Inflammatory macrophage (primary cell): ENCODE measurements at regions not wholly inside any gene's neighbourhood (a gene's known extent, or its start where the extent isn't known, plus 50 kb on each side); places are given as distances from the start of the nearest gene placed in this dataset.
"Not testable (repeated sequence)": the region's sequence is repeated elsewhere in the genome, so short reads cannot be mapped to it uniquely, and the experiment has no call there.

Experiments
- DNase-seq, 2 donors: peaks; one replicate each; pipeline ENCODE4 v3.0.0-alpha.2; 2020 to 2022

DNA sequence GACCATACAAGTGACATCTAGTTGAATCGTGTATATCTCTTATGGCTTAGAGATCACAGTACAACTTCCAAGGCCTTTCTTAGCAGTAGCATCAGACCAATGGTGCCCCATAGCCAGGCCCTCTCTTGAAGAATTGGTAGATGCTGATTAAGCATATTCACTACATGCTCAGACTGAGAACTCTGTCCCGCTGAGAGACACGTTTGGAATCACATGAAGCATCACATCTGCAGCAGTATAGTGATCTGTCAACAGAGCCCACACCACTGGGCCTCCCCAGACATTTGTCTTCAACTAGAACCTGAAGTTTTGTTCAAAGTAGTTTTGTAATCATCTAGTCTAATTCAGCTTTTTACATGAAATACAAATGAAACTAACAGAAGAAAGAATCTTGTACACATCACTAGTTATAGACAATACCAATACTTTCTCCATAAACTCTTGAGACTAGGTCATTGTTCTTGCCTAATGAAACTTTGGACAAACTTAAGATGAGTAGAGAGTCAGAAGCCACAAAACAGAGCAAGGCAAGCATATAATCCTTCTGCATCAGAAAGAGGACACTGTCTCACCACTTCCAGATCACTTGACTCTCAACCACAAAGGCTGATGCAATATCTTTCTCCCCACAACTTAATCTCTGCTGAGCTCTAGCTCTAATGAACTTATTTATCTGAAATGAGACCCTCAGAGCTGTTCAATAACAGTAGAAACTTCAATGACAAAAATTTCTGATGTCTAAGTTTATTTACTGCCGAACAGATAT lies 182.7 kb downstream of the TBX18 start:
- peak in 1 of 2 donors; percentile 39 for DNase-seq

GRCh38 chr6:84579404-84579803 lies 185.0 kb downstream of the TBX18 start:
- no peak for DNase-seq

DNA sequence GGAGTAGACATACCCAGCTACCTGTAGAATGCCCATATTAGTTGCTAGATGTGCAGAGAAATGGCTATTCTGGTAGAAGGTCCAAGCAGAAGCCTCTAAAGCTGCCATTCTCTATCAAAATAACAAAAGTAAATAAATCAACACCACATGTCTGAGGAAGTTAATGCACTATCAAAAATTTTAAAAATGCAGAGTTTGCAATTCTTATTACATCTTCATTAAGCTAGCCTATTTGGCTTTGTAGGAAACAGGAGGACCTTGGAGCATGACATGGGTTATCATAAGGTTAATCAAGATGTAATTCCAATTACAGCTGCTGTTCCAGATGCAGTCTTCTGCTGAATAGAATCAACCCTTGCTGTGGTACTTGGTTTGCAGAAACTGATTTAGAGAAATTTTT lies 188.4 kb downstream of the TBX18 start:
- no peak for DNase-seq

- no peak for DNase-seq
These were observed 189.1 kb downstream of the TBX18 start for GRCh38 chr6:84575264-84575663.

DNA sequence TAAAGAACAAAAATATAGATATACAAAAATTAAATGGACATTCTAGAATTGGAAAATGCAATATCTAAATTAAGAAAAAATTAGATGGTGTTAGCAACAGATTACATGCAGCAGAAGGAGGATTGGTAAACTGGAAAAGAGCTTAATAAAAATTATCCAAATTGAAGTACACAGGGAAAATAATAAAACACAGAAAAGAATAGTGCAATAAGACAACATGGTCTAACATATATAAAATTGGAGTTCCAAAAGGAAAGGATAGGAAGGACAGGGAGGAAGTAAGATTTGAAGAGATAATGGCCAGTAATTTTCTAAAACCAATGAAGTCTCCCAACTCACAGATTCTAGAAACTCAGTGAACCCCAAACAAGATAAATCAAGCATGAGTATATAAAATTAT lies 194.5 kb downstream of the TBX18 start:
- no peak for DNase-seq

- no peak for DNase-seq
These were observed 195.4 kb downstream of the TBX18 start for GRCh38 chr6:84568971-84569370.

- DNase-seq, result not testable (repeated sequence)
These were observed 198.7 kb downstream of the TBX18 start for GRCh38 chr6:84565718-84566117.

DNA sequence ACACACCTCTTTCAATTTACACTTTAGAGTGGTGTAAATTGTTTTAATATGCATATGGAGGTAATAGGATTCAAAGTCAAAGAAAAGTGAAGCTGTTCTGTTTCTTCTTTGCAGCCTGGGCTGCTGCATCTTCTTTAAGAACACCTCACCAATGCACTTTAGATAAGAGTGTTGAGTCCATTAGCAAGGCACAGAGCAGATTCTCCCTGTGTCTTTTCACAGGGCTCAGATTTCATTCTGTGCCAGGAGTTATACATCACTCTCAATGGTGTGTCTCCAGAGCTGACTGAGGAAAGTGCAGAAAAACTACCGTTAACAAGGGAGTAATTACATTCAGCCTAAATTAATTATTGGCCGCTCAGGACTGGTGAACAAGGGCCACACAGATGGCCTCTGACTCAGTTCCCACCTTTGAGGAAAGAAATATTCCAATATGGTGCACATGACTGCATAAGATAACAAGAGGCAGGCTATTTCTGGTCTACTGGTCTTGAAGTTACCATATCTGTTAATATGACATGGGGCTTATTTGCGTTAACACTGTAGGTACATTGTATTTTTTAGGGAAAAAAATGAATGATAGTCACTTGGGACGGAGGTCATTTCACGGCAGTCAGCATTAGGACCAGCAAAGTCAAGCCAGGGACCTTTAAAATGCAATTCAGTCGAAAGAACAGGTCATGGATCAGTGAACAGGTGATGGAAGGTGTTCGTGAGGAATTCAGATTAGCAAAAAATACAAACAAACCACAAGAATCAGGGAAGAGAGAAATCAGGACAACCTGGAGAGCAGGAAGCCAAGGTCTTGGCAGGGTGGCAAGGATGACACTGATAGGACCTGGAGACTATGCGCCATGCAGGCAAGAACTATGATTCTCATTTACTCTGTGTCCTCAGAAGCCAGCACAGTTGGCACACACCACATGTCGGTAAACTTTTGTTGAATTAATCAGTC lies 203.7 kb downstream of the TBX18 start:
- DNase-seq, result no peak

DNA sequence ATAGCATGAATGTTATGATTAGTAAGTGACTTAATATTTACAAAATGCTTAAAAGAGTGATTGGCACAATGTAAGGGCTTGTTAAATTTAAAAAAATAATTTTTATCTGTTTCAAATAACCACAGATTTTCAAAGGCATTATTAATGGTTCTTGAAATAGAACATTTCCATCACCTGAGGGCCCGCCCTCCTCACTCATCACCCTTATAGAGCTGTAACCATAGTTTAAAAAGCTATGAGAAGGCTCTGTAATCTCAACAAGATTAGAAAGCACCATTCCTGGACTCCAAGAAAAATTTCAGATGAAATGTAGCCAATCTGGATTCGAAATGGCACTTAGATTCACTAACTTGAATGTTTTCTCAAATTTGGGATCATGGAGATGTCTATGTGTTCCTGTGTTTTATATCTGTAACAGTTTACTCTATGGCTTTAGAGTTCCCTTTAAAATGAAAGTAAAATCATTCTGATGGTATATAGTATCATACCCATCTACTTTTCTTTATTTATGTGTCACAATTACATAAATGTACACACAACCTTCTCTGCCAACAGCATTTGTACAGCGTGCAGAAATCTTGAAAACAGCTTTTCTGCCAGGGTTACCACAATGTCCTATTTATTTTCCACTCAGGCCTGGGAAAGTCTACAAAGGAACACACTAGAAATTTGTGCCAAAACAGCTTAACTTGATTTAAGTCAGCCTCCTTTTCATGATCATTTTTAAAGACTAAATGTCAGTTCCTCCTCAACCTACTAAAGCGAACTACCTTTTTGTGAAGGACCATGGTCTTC lies 207.7 kb downstream of the TBX18 start:
- DNase-seq, result no peak

DNA sequence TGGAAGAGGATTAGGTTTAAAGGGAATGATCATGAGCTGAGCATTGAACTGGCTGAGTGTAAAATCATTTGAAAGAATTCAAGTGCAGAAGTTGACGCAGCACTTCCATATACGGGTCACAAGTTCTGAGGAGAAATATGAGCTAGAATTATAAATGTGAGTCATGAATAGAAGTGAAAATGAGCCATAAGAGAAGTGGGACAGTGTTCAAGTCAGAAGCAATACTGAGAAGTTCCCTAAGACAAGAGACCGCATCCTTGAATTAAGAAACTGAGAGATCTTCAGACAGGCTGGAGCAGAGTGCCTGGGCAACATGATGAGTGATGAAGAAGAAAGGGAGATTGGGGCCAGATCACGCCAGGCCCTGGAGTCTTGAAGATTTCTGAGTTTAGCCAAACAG lies 209.7 kb downstream of the TBX18 start:
- DNase-seq, result no peak

DNA sequence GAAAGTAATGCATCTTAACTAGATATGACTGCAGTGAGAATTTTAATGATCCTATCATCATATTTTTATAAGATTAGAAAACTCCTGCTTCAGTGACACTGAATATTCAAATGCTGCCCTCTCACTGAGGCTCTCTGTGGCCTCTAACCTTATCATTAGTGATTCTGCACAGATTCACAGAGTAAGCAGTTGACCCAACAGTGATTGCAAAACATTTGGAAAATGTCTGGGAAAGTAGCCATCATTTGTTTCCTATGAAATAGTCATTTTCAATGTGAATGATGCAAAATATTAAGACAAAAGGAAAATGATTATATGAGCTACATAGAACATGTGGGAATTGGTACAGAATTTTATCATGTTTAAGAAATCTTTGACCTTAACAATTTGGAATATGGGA lies 210.3 kb downstream of the TBX18 start:
- DNase-seq, result no peak

DNA sequence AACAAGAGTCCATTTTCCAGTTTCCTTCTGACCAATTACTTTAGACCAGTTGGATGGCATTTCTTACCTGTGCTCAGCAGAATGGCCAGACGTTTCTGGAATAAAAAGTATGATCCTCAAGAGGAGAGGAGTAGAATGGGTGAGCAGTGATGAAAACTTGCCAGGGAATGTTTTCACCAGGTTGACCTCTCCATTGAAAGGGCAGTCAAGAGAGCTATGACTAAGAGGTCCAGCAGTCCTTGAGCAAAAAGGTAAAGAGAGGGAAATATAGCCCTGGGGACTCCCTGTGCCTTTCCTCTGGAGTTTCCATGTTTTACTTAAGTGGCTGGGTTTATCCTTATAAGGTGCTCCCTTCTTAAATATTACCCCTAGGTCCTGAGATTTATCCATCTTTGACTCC lies 210.9 kb downstream of the TBX18 start:
- DNase-seq, result no peak

- no peak for DNase-seq
These were observed 212.6 kb downstream of the TBX18 start for GRCh38 chr6:84551797-84552196.

GRCh38 chr6:84549917-84550316 lies 214.5 kb downstream of the TBX18 start:
- DNase-seq, result no peak

DNA sequence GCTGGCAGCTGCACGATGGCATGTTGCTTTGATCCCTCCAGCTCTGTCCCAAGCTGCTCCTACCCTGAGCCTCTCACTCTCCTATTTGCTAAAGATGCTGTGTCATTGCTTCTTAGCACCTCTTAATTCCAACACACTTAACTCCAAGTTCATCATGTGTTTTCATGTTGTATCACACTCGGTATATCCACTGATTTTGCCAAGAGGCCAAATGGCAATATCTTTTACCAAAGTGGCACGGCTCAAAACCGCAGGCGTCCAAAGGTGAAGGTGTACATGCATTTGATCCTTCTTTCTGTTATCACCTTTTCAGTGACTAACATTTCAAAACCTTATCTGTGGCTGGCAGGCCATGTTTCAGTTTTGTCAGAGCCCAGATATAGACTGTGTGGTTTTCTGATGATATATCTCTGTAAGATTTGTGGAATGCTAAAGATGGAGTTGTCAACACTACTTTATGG lies 217.0 kb downstream of the TBX18 start:
- DNase-seq, result no peak

GRCh38 chr6:84546427-84546914 lies 217.9 kb downstream of the TBX18 start:
- no peak for DNase-seq

DNA sequence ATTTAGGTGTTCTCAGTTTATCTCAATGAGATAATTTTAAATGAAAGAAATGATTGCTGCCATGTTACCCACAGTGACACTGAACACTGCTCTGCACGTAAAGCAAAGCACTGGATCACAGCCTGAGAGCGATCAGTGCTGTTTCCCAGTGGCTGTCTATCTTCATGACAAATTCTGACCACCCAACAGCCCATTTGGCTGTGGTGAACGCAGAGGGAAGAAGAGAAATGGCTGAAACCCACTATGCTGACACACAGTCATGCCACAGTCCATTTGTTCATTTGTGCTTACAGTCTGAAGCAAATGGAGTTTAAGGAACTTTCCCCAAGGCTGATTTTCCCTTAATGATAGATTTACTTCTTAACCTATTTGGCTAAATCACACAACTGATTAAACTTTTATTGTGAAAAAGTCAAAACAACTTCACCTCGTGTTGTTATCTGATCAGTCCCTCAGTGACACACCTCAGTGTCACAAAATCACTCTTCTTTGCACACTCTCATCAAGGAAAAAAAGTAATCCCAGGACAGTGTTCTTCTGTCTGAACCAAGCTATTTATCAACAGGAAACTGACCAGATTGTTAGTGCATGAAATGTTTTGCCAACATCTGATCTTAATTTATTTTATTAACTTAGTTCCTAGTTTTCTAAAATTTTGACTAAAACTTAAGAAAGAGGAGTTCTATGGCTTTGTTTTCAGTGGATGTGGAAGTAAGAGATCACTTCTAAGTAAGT lies 225.1 kb downstream of the TBX18 start:
- no peak for DNase-seq

DNA sequence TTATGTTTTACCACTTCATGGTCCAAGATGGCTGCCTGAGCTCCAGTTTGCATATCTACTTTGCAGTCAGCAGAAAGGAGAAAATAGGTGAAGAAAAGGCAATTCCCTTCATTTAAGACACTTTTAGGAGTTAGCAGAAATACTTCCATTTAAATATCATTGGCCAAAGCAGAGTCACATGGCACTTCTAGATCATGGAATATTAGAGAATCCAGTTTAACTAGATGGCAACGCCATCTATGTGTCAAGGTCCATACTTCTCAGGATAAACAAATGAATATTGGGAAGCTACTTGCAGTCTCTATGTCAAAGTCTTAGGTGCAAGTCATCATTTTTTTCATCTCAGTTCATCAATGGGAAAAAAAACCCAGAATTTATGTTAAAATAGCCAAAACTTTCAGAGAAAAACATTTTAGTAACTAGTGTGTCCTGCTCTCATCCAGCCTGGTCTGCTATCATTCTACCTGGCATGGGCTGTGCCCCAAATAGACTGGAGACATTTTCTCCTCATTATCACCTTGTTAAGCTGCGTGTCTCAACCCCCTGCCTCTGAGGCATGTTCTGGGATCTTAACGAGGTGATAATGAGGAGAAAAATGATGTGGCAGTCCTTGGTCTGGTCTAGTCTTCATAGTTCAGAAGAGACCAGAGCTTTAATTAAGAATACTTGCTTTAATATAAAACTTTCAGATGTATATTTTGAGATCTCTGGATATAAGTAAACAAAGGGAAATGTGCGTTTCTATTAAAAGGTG lies 227.3 kb downstream of the TBX18 start:
- no peak for DNase-seq

GRCh38 chr6:84528201-84528600 lies 236.2 kb downstream of the TBX18 start:
- no peak for DNase-seq

DNA sequence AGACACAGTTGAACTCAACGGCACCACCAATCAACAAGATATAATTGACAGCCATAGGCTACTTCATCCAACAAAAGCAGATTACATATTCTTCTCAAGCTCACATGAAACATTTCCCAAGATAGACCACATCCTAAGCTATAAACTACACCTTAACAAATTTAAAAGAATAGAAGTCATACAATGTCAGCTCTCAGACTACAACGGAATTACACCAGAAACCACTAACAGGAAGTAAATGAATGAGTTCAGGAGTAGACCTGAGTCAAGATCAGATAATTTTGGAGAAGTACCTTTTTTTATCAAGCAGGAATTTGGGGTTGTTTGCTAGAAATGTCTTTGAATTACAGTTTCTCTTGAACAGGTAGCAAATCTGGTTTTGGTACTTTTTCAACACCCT lies 237.8 kb downstream of the TBX18 start:
- DNase-seq, result no peak

DNA sequence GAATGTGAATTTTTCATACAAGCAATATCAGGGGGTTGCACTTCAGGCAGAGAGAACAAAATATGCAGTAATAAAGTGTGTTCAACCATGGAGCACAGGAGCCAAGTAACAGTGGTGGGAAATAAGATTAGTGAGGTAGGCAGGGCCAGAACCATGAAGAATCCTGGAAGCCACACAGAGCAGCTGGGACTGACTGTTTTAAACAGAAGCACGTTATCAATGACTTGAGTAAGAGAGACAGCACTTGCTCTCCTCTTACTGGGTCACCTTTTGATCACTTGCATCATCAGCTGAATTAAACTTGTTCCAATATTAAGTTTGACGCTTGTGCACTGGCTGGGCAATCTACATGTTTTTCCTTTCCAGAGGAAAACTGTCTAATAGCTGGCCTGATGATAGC lies 238.5 kb downstream of the TBX18 start:
- no peak for DNase-seq
